Smooth muscle cell (in vitro differentiated cells): ENCODE measurements at regions not wholly inside any gene's neighbourhood (a gene's known extent, or its start where the extent isn't known, plus 50 kb on each side); places are given as distances from the start of the nearest gene placed in this dataset.

ENCODE experiments used
- DNase-seq: peaks from one replicate; lab custom pipeline; 2025; ENCODE audit not compliant: unreplicated experiment; lab: John Stamatoyannopoulos, UW
- H2AFZ ChIP-seq: fragments of 200-600 bp; sonication (generic); 2 replicates; pipeline ENCODE4 v1.6.0; 2016; ENCODE audit warnings: antibody characterized with exemption, low read depth, mild to moderate bottlenecking
- H3F3A ChIP-seq: fragments of 200-600 bp; sonication (generic); 2 replicates; pipeline ENCODE4 v1.6.0; 2017; ENCODE audit warnings: antibody characterized with exemption, low read depth
- H3K27ac ChIP-seq: fragments of 200-600 bp; sonication (generic); 2 replicates; pipeline ENCODE4 v1.5.1; 2016; ENCODE audit warnings: low read depth, mild to moderate bottlenecking
- H3K27me3 ChIP-seq: fragments of 200-600 bp; sonication (generic); 2 replicates; pipeline ENCODE4 v1.6.1; 2016; ENCODE audit warnings: low read depth, mild to moderate bottlenecking
- H3K36me3 ChIP-seq: fragments of 200-600 bp; sonication (generic); 2 replicates; pipeline ENCODE4 v1.5.1; 2016; ENCODE audit warnings: low read depth
- H3K4me1 ChIP-seq: fragments of 200-600 bp; sonication (generic); 2 replicates; pipeline ENCODE4 v1.5.1; 2016; ENCODE audit warnings: low read depth
- H3K4me2 ChIP-seq: fragments of 200-600 bp; sonication (generic); 2 replicates; pipeline ENCODE4 v1.6.0; 2016; ENCODE audit warnings: mild to moderate bottlenecking
- H3K4me3 ChIP-seq: fragments of 200-600 bp; sonication (generic); 2 replicates; pipeline ENCODE4 v1.5.1; 2016; ENCODE audit warnings: mild to moderate bottlenecking
- H3K79me2 ChIP-seq: fragments of 200-600 bp; sonication (generic); 2 replicates; pipeline ENCODE4 v1.6.0; 2016; ENCODE audit warnings: low read depth, mild to moderate bottlenecking
- H3K9ac ChIP-seq: fragments of 200-600 bp; sonication (generic); 2 replicates; pipeline ENCODE4 v1.6.0; 2016; ENCODE audit warnings: low read depth
- H3K9me3 ChIP-seq: fragments of 200-600 bp; sonication (generic); replicated peaks from 2 replicates; pipeline ENCODE4 v1.5.1; 2016; ENCODE audit warnings: low read depth
- H4K20me1 ChIP-seq: fragments of 200-600 bp; sonication (generic); 2 replicates; pipeline ENCODE4 v1.6.0; 2016; ENCODE audit warnings: low read depth
- WGBS: methylation state at CpG from one replicate; pipeline ENCODE4 v1.1.7; 2016; ENCODE audit warnings: low lambda C conversion rate; 5-methylcytosine and 5-hydroxymethylcytosine counted together
- TF ChIP-seq, protein P1 (sequence below): fragments of 200-600 bp; sonication (generic); IDR thresholded peaks from 2 replicates; pipeline ENCODE4 v1.5.1; 2017; ENCODE audit warnings: borderline replicate concordance, mild to moderate bottlenecking, antibody characterized with exemption; ENCODE audit not compliant: insufficient read depth, poor library complexity, severe bottlenecking

DNA sequence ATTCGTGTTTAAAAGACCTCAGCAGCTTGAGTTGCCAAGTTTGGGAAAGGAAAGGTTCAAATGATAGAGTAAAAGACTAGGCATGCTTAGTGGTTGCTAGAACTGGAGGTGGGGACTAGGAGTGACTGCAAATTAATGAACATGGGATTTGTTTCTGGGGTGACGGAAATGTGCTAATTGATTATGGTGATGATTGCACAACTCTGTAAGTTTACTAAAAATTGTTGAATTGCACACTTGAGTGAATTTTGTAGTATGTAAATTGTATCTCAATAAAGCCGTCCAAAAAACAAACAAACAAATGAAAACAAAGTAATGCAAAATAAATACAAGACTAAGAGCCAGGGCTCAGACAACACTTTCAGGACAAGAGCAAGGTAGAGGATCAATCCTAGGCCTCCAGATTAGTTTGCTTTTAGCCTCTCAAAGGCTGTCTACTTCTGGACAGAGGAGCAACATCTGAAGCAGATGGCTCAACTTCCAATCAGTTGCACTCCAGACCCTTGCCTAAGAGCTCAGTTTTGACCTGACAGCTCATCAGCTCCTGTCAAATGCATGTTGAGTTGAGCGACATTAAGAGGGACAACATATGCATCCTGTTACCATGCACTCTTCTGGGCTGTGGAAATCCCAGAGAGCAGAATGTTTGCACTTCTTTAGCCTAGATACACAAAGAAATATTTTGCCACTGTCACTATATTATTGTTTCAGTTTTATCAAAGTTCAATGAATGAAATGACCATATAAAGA, 111.2 kb upstream of the ASIC2 start:
- WGBS: 92% methylated on average over 4 of the region's 4 CpGs
- no peak overlapping the region for H3K9ac ChIP-seq

DNA sequence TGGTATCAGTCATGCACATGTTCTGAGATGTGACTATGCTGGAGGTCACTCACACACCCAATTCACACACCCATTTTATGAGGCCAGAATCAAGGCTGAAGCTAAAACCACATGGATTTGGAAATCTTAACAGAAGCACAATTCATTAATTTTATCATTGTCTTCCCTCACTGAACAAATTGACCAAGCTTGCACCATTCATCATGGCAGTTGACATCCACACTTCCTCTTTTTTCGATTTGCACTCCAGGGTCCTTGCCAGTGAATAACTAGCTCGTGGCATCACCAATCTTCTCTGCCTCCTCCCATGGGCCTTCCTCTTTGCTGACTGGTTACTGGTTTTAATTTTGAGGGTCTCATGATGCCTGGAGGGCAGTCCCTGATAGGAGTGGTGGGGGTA, 123.0 kb upstream of the ASIC2 start:
- Histone ChIP-seq H3K4me2 (no peak overlapping the region), H3K36me3 (no peaks in the 10 kb centered on the region), H2AFZ (no peak overlapping the region), H3K9me3 (no peaks in the 10 kb centered on the region), H3K4me1 (no peaks in the 10 kb centered on the region), H3F3A (no peaks in the 10 kb centered on the region), H3K27ac (no peak overlapping the region), H3K4me3 (no peak overlapping the region), H3K9ac (no peak overlapping the region), H4K20me1 (no peaks in the 10 kb centered on the region), H3K27me3 (no peaks in the 10 kb centered on the region), H3K79me2 (no peaks in the 10 kb centered on the region)
- whole genome bisulfite sequencing: 85% methylated on average over 2 of the region's 2 CpGs
- DNase-seq: no peak
- TF ChIP-seq, protein P1, sequence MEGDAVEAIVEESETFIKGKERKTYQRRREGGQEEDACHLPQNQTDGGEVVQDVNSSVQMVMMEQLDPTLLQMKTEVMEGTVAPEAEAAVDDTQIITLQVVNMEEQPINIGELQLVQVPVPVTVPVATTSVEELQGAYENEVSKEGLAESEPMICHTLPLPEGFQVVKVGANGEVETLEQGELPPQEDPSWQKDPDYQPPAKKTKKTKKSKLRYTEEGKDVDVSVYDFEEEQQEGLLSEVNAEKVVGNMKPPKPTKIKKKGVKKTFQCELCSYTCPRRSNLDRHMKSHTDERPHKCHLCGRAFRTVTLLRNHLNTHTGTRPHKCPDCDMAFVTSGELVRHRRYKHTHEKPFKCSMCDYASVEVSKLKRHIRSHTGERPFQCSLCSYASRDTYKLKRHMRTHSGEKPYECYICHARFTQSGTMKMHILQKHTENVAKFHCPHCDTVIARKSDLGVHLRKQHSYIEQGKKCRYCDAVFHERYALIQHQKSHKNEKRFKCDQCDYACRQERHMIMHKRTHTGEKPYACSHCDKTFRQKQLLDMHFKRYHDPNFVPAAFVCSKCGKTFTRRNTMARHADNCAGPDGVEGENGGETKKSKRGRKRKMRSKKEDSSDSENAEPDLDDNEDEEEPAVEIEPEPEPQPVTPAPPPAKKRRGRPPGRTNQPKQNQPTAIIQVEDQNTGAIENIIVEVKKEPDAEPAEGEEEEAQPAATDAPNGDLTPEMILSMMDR: no peak

More for the DNA sequence above, 111.2 kb upstream of the ASIC2 start:
- Histone ChIP-seq H3K27ac (no peak overlapping the region), H3K4me1 (no peaks in the 10 kb centered on the region), H4K20me1 (no peaks in the 10 kb centered on the region), H3K9me3 (no peaks in the 10 kb centered on the region), H2AFZ (no peak overlapping the region), H3K79me2 (no peaks in the 10 kb centered on the region), H3K4me3 (no peak overlapping the region), H3K27me3 (peaks cover 3% of the 10 kb centered on the region), H3F3A (no peaks in the 10 kb centered on the region), H3K4me2 (no peak overlapping the region), H3K36me3 (no peaks in the 10 kb centered on the region)
- TF ChIP-seq, protein P1: no peak
- DNase-seq: no peak

DNA sequence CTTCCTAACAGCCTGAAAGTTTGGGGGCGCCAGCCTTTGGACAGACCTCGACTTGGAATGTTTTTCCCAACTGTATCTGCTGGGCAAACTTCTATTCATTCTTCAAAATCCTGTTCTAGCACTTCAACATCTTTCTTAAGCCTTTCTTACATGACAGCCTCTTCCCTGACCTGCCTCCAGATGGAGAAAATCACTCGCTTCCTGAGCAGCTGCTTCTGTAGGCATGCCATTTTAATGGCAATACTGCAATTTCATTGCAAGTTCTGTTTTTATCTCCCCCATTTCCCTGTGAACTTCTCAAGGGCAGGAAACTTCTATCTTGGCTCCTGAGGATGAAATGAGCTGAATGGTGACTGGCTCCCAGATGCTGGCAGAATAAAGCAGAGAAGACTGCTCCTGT, 128.8 kb upstream of the ASIC2 start:
- no peak overlapping the region for H3K9ac ChIP-seq

More for the DNA sequence above, 128.8 kb upstream of the ASIC2 start:
- Histone ChIP-seq H3K4me1 (no peaks in the 10 kb centered on the region), H3K36me3 (no peaks in the 10 kb centered on the region), H3K27me3 (no peaks in the 10 kb centered on the region), H3F3A (no peaks in the 10 kb centered on the region), H3K4me3 (no peak overlapping the region), H3K79me2 (no peaks in the 10 kb centered on the region), H3K9me3 (no peaks in the 10 kb centered on the region), H2AFZ (no peak overlapping the region), H4K20me1 (no peaks in the 10 kb centered on the region), H3K27ac (no peak overlapping the region), H3K4me2 (no peak overlapping the region)
- DNase-seq: no peak
- TF ChIP-seq, protein P1: no peak
- WGBS: 90% methylated on average over 3 of the region's 3 CpGs
